HepG2 (cell line): ENCODE measurements at regions not wholly inside any gene's neighbourhood (a gene's known extent, or its start where the extent isn't known, plus 50 kb on each side); places are given as distances from the start of the nearest gene placed in this dataset.
A peak's percentile ranks its signal among the peaks of the same experiment; 100 is the strongest.

Source experiments
- CREM ChIP-seq, 2 experiments: sonication (generic) in 1 of 2; formaldehyde crosslinking in 1 of 2; IDR thresholded peaks; 2 replicates each; pipeline versions ENCODE4 v1.4.0 to v1.6.1; 2016 to 2020; ENCODE audit warnings: antibody characterized with exemption in 1 of 2, mild to moderate bottlenecking in 1 of 2, missing genetic modification reagents in 1 of 2
- ELF1 ChIP-seq: sonication (generic); formaldehyde crosslinking; IDR thresholded peaks from 2 replicates; pipeline ENCODE4 v1.4.0; 2020; ENCODE audit warnings: missing genetic modification reagents
- FOXA3 ChIP-seq: IDR thresholded peaks from 2 replicates; pipeline ENCODE4 v1.6.1; 2016; ENCODE audit warnings: missing genetic modification reagents, missing compliant biosample characterization
- IRF2 ChIP-seq: IDR thresholded peaks from 2 replicates; pipeline ENCODE4 v1.6.1; 2018; ENCODE audit warnings: missing genetic modification reagents, missing compliant biosample characterization
- KDM5B ChIP-seq: sonication (generic); formaldehyde crosslinking; IDR thresholded peaks from 2 replicates; pipeline ENCODE4 v1.4.0; 2020; ENCODE audit warnings: missing genetic modification reagents, mild to moderate bottlenecking, borderline replicate concordance
- KLF11 ChIP-seq: IDR thresholded peaks from 2 replicates; pipeline ENCODE4 v1.6.1; 2016; ENCODE audit warnings: missing compliant biosample characterization
- NR2F1 ChIP-seq, 2 experiments: fragments of 450-650 bp in 1 of 2; formaldehyde crosslinking in 1 of 2; IDR thresholded peaks; 2 replicates each; pipeline versions ENCODE4 v1.5.0 to v1.6.1; 2016 to 2020; ENCODE audit warnings: mild to moderate bottlenecking in 1 of 2, missing compliant biosample characterization in 1 of 2, missing genetic modification reagents in 1 of 2, moderate library complexity in 1 of 2
- NR2F2 ChIP-seq: IDR thresholded peaks from 2 replicates; pipeline ENCODE4 v1.6.1; 2012; ENCODE audit warnings: low read depth, inconsistent platforms, borderline replicate concordance
- PAF1 ChIP-seq: IDR thresholded peaks from 2 replicates; pipeline ENCODE4 v1.6.1; 2016; ENCODE audit warnings: missing genetic modification reagents, missing compliant biosample characterization
- RXRA ChIP-seq: sonication (generic); formaldehyde crosslinking; IDR thresholded peaks from 2 replicates; pipeline ENCODE4 v1.5.1; 2020; ENCODE audit warnings: missing genetic modification reagents
- SATB2 ChIP-seq: sonication (generic); formaldehyde crosslinking; IDR thresholded peaks from 2 replicates; pipeline ENCODE4 v1.5.0; 2020; ENCODE audit warnings: missing genetic modification reagents
- SETDB1 ChIP-seq: sonication (generic); formaldehyde crosslinking; IDR thresholded peaks from 2 replicates; pipeline ENCODE4 v1.5.1; 2020; ENCODE audit warnings: missing genetic modification reagents, mild to moderate bottlenecking, borderline replicate concordance
- SIX4 ChIP-seq: sonication (generic); formaldehyde crosslinking; IDR thresholded peaks from 2 replicates; pipeline ENCODE4 v1.4.0; 2020; ENCODE audit warnings: missing genetic modification reagents
- STAT5B ChIP-seq: sonication (generic); formaldehyde crosslinking; IDR thresholded peaks from 2 replicates; pipeline ENCODE4 v1.4.0; 2020; ENCODE audit warnings: missing genetic modification reagents
- ZNF331 ChIP-seq: sonication (generic); formaldehyde crosslinking; IDR thresholded peaks from 2 replicates; pipeline ENCODE4 v1.4.0; 2020; ENCODE audit warnings: missing genetic modification reagents
- ZNF530 ChIP-seq: sonication (generic); formaldehyde crosslinking; IDR thresholded peaks from 2 replicates; pipeline ENCODE4 v1.5.0; 2020; ENCODE audit warnings: low read depth, mild to moderate bottlenecking, missing genetic modification reagents
- ZNF614 ChIP-seq: IDR thresholded peaks from 2 replicates; pipeline ENCODE4 v1.6.1; 2018; ENCODE audit warnings: missing biosample characterization, missing genetic modification reagents, inconsistent platforms, borderline replicate concordance
- TF ChIP-seq, protein P1 (sequence below): sonication (generic); formaldehyde crosslinking; IDR thresholded peaks from 2 replicates; pipeline ENCODE4 v1.4.0; 2020; ENCODE audit warnings: missing genetic modification reagents, mild to moderate bottlenecking, borderline replicate concordance
- TF ChIP-seq, protein P2 (sequence below): fragments of 450-650 bp; IDR thresholded peaks from 2 replicates; pipeline ENCODE4 v1.6.1; 2016
- TF ChIP-seq, protein P3 (sequence below): IDR thresholded peaks from 2 replicates; pipeline ENCODE4 v1.6.1; 2016
- TF ChIP-seq, protein P4 (sequence below): sonication (generic); formaldehyde crosslinking; IDR thresholded peaks from 2 replicates; pipeline ENCODE4 v1.8.1; 2022; ENCODE audit warnings: low read depth, mild to moderate bottlenecking, missing genetic modification reagents

DNA sequence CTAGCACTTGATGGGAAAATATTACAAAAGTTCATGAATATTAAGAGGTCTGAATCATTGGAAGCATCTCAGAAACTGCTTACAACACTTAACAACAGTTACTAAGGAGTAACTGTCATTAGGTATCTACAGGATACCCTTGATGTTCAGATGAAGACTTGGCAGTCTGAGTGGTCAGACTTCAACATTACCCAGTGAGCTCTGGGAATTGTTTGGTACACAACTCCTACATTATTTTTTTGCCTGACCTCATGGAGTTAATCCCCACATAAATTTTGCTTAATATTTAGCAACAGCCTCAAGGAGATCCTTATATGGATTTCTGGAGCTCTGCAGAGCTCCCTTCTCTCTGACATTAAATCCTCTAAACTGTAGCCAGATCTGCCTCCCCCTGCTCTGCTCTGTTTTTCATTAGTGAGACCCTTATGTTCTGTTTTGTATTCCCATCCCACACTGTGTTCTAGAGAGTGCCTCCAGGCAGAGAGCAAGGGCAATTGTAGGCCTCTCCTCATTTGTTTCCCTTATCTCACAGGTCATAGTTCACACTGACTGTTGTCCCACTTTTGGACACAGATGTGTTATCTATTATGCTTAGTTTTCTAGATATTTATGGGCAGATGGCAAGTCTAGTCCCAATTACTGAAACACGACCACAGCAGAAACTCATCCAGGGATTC, 368.8 kb downstream of the GASK1B start (continued):
- TF ChIP-seq, protein P1, sequence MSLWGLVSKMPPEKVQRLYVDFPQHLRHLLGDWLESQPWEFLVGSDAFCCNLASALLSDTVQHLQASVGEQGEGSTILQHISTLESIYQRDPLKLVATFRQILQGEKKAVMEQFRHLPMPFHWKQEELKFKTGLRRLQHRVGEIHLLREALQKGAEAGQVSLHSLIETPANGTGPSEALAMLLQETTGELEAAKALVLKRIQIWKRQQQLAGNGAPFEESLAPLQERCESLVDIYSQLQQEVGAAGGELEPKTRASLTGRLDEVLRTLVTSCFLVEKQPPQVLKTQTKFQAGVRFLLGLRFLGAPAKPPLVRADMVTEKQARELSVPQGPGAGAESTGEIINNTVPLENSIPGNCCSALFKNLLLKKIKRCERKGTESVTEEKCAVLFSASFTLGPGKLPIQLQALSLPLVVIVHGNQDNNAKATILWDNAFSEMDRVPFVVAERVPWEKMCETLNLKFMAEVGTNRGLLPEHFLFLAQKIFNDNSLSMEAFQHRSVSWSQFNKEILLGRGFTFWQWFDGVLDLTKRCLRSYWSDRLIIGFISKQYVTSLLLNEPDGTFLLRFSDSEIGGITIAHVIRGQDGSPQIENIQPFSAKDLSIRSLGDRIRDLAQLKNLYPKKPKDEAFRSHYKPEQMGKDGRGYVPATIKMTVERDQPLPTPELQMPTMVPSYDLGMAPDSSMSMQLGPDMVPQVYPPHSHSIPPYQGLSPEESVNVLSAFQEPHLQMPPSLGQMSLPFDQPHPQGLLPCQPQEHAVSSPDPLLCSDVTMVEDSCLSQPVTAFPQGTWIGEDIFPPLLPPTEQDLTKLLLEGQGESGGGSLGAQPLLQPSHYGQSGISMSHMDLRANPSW (CRISPR knock-in tag) = no peak
- TF ChIP-seq ZNF530 (CRISPR knock-in tag) (no peak), ELF1 (CRISPR knock-in tag) (no peak), NR2F2 (peak; percentile 81), SIX4 (no peak), SETDB1 (no peak), FOXA3 (peak; percentile 21; the same call in 1 of the 2 replicates), STAT5B (CRISPR knock-in tag) (no peak), ZNF331 (CRISPR knock-in tag) (0 out of 2 replicates have a peak, but pooled peaks have one; percentile 51), KLF11 (no peak), SATB2 (CRISPR knock-in tag) (no peak), ZNF614 (CRISPR knock-in tag) (no peak), KDM5B (CRISPR knock-in tag) (no peak), IRF2 (no peak), NR2F1 (CRISPR knock-in tag; IDR thresholded peaks at IDR 0.05) (peak; percentile 46 to 55; a peak in 3 of 4 replicates), PAF1 (no peak), CREM (IDR thresholded peaks at IDR 0.05) (peak; percentile 29; the same call in 1 of the 2 replicates), CREM (CRISPR knock-in tag; IDR thresholded peaks at IDR 0.05) (no peak), RXRA (CRISPR knock-in tag) (no peak)
- TF ChIP-seq, protein P2, sequence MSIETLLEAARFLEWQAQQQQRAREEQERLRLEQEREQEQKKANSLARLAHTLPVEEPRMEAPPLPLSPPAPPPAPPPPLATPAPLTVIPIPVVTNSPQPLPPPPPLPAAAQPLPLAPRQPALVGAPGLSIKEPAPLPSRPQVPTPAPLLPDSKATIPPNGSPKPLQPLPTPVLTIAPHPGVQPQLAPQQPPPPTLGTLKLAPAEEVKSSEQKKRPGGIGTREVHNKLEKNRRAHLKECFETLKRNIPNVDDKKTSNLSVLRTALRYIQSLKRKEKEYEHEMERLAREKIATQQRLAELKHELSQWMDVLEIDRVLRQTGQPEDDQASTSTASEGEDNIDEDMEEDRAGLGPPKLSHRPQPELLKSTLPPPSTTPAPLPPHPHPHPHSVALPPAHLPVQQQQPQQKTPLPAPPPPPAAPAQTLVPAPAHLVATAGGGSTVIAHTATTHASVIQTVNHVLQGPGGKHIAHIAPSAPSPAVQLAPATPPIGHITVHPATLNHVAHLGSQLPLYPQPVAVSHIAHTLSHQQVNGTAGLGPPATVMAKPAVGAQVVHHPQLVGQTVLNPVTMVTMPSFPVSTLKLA = no peak
- TF ChIP-seq, protein P3, sequence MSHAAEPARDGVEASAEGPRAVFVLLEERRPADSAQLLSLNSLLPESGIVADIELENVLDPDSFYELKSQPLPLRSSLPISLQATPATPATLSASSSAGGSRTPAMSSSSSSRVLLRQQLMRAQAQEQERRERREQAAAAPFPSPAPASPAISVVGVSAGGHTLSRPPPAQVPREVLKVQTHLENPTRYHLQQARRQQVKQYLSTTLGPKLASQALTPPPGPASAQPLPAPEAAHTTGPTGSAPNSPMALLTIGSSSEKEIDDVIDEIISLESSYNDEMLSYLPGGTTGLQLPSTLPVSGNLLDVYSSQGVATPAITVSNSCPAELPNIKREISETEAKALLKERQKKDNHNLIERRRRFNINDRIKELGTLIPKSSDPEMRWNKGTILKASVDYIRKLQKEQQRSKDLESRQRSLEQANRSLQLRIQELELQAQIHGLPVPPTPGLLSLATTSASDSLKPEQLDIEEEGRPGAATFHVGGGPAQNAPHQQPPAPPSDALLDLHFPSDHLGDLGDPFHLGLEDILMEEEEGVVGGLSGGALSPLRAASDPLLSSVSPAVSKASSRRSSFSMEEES (CRISPR knock-in tag) = no peak
- TF ChIP-seq, protein P4, sequence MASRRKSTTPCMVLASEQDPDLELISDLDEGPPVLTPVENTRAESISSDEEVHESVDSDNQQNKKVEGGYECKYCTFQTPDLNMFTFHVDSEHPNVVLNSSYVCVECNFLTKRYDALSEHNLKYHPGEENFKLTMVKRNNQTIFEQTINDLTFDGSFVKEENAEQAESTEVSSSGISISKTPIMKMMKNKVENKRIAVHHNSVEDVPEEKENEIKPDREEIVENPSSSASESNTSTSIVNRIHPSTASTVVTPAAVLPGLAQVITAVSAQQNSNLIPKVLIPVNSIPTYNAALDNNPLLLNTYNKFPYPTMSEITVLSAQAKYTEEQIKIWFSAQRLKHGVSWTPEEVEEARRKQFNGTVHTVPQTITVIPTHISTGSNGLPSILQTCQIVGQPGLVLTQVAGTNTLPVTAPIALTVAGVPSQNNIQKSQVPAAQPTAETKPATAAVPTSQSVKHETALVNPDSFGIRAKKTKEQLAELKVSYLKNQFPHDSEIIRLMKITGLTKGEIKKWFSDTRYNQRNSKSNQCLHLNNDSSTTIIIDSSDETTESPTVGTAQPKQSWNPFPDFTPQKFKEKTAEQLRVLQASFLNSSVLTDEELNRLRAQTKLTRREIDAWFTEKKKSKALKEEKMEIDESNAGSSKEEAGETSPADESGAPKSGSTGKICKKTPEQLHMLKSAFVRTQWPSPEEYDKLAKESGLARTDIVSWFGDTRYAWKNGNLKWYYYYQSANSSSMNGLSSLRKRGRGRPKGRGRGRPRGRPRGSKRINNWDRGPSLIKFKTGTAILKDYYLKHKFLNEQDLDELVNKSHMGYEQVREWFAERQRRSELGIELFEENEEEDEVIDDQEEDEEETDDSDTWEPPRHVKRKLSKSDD (CRISPR knock-in tag) = no peak
